ENCODE measurements at regions not wholly inside any gene's neighbourhood (a gene's known extent, or its start where the extent isn't known, plus 50 kb on each side); places are given as distances from the start of the nearest gene placed in this dataset.

- 39% methylated on average over 3 of the region's 3 CpGs for WGBS (ENCODE audit: low lambda C conversion rate)
- Histone ChIP-seq H3K4me3 (ENCODE audit: low read depth in 2 of 2, low read length in 1 of 2) (no peak overlapping the region), H3K27me3 (ENCODE audit: insufficient read depth) (no peaks in the 10 kb centered on the region; the same call in 1 of the 2 replicates), H3K4me1 (ENCODE audit: control insufficient read depth in 1 of 2, insufficient read depth in 2 of 2, low read depth in 1 of 2, low read length in 1 of 2) (peaks cover 0 to 2% of the 10 kb centered on the region in 2 experiments; a peak in 1 of 4 replicates), H3K9ac (no peak overlapping the region), H3K79me2 (ENCODE audit: insufficient read depth) (no peaks in the 10 kb centered on the region), H2AFZ (ENCODE audit: low read depth) (no peak overlapping the region), H3F3A (replicated peaks; ENCODE audit: insufficient read depth) (no peaks in the 10 kb centered on the region), H3K36me3 (replicated peaks in 1 of 2; ENCODE audit: control insufficient read depth in 1 of 2, insufficient read depth in 2 of 2, low read length in 1 of 2) (no peaks in the 10 kb centered on the region), H3K9me3 (no peaks in the 10 kb centered on the region), H4K20me1 (ENCODE audit: insufficient read depth) (no peaks in the 10 kb centered on the region), H3K4me2 (no peak overlapping the region), H3K9me2 (no peaks in the 10 kb centered on the region), H3K27ac (ENCODE audit: low read depth in 2 of 2, low read length in 1 of 2) (no peak overlapping the region)
- POLR2A ChIA-PET = no interaction called here
- CTCF ChIA-PET = interaction anchor here (0.7 to 6.7 kb wide), 9 partner anchors 13 to 424 kb away, joined by 3 to 110 read pairs (median 3); no protein-coding TSS in a partner anchor
- DNase-seq = no peak
- TF ChIP-seq, protein P1, sequence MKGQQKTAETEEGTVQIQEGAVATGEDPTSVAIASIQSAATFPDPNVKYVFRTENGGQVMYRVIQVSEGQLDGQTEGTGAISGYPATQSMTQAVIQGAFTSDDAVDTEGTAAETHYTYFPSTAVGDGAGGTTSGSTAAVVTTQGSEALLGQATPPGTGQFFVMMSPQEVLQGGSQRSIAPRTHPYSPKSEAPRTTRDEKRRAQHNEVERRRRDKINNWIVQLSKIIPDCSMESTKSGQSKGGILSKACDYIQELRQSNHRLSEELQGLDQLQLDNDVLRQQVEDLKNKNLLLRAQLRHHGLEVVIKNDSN (IDR thresholded peaks at IDR 0.05; ENCODE audit: borderline replicate concordance, low read depth) = no peak
- no peak for TF ChIP-seq REST (IDR thresholded peaks at IDR 0.05; ENCODE audit: low read depth, low read length)
- no peak for TF ChIP-seq GABPA (IDR thresholded peaks at IDR 0.05; ENCODE audit: low read depth)
- TF ChIP-seq, protein P2, sequence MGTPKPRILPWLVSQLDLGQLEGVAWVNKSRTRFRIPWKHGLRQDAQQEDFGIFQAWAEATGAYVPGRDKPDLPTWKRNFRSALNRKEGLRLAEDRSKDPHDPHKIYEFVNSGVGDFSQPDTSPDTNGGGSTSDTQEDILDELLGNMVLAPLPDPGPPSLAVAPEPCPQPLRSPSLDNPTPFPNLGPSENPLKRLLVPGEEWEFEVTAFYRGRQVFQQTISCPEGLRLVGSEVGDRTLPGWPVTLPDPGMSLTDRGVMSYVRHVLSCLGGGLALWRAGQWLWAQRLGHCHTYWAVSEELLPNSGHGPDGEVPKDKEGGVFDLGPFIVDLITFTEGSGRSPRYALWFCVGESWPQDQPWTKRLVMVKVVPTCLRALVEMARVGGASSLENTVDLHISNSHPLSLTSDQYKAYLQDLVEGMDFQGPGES (IDR thresholded peaks at IDR 0.05; ENCODE audit: low read depth, low read length) = no peak
- no peak for TF ChIP-seq FOXJ3 (CRISPR knock-in tag; IDR thresholded peaks at IDR 0.05)
- no peak for TF ChIP-seq SIN3A (IDR thresholded peaks at IDR 0.05; ENCODE audit: borderline replicate concordance, low read depth, low read length)
- TF ChIP-seq USF2 (IDR thresholded peaks at IDR 0.05; ENCODE audit: borderline replicate concordance, low read depth, low read length) = no peak
Observed at GRCh38 chr5:148719605-148720004, 65.3 kb upstream of the HTR4 start.

- no peaks in the 10 kb centered on the region for H4K20me1 ChIP-seq (ENCODE audit: insufficient read depth)
- H3K9ac ChIP-seq = no peak overlapping the region
- no peaks in the 10 kb centered on the region for H3K9me2 ChIP-seq
- ChIA-PET CTCF (interaction anchor here (0.7 to 6.7 kb wide), 6 partner anchors 12 to 425 kb away, joined by 3 to 110 read pairs (median 3); no protein-coding TSS in a partner anchor), POLR2A (no interaction called here)
- H3K36me3 ChIP-seq (replicated peaks in 1 of 2; ENCODE audit: control insufficient read depth in 1 of 2, insufficient read depth in 2 of 2, low read length in 1 of 2) = no peaks in the 10 kb centered on the region
- H3K27me3 ChIP-seq (ENCODE audit: insufficient read depth) = no peaks in the 10 kb centered on the region; the same call in 1 of the 2 replicates
- no peaks in the 10 kb centered on the region for H3K79me2 ChIP-seq (ENCODE audit: insufficient read depth)
- H3K4me2 ChIP-seq = no peak overlapping the region
- peak; percentile 8 for DNase-seq
- no peaks in the 10 kb centered on the region for H3K9me3 ChIP-seq
- H3K4me1 ChIP-seq (ENCODE audit: control insufficient read depth in 1 of 2, insufficient read depth in 2 of 2, low read depth in 1 of 2, low read length in 1 of 2) = peaks cover 0 to 2% of the 10 kb centered on the region in 2 experiments; a peak in 1 of 4 replicates
- H3K4me3 ChIP-seq (ENCODE audit: low read depth in 2 of 2, low read length in 1 of 2) = no peak overlapping the region
- no peaks in the 10 kb centered on the region for H3F3A ChIP-seq (replicated peaks; ENCODE audit: insufficient read depth)
- H2AFZ ChIP-seq (ENCODE audit: low read depth) = no peak overlapping the region
- no peak for TF ChIP-seq REST (IDR thresholded peaks at IDR 0.05; ENCODE audit: low read depth, low read length)
- TF ChIP-seq SMC3 (IDR thresholded peaks at IDR 0.05; ENCODE audit: low read depth, low read length) = no peak
- TF ChIP-seq, protein P1 (IDR thresholded peaks at IDR 0.05; ENCODE audit: borderline replicate concordance, low read depth) = no peak
- peak in 1 of 2 experiments; percentile 73; a peak in 2 of 4 replicates for TF ChIP-seq EP300 (IDR thresholded peaks at IDR 0.05; ENCODE audit: borderline replicate concordance in 1 of 2, low read depth in 1 of 2, low read length in 1 of 2)
- peak; percentile 88 for TF ChIP-seq GATA2 (CRISPR knock-in tag; IDR thresholded peaks at IDR 0.05)
- TF ChIP-seq RCOR1 (IDR thresholded peaks at IDR 0.05; ENCODE audit: low read length) = peak; percentile 95
- no peak overlapping the region for H3K27ac ChIP-seq (ENCODE audit: low read depth in 2 of 2, low read length in 1 of 2)
Observed at GRCh38 chr5:148720257-148720656, 65.9 kb upstream of the HTR4 start.
